Activated CD8-positive, alpha-beta memory T cell treated with anti-CD3 and anti-CD28 coated beads, Interleukin-2, amount 50 U/mL, for 48 hours (primary cell): ENCODE measurements at regions not wholly inside any gene's neighbourhood (a gene's known extent, or its start where the extent isn't known, plus 50 kb on each side); places are given as distances from the start of the nearest gene placed in this dataset.

Experiments
- DNase-seq: peaks from one replicate; pipeline ENCODE4 v3.0.0-alpha.2; 2020

DNA sequence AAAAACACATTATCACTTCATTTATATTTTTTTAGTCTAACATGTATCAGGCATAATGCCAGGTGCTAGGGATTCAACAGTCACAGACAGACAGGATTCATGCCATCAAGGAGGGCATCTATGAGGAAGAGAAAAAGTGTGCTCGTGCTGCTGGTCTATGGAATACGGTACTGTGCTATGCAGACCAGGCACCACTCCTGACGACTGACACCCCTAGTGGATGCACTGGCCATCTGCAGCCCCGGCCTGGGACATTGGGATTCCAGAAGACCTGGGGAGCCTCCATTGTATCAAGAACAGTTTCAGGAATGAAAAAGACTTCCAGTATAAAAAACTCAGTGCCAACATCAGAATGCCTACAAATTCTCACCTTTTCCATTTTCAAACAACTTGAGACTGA is 94.0 kb downstream of the KLF12 start:
- DNase-seq = no peak

- DNase-seq = no peak
These were observed 94.5 kb downstream of the KLF12 start for GRCh38 chr13:74039667-74040066.

DNA sequence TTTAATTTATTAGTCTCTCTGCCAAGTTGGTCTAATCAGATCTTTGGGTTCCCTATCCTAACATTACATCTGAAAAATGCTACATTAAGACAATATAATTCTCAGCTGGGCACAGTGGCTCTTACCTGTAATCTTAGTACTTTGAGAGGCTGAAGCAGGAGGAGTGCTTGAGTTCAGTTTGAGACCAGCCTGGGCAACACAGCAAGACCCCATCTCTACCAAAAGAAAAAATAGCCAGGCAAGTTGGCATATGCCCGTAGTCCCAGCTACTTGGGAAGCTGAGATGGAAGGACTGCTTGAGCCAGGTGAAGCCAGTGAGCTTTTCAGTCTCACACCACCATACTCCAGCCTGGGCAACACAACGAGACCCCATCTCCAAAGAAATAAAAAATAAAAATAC is 95.0 kb downstream of the KLF12 start:
- DNase-seq = no peak

DNA sequence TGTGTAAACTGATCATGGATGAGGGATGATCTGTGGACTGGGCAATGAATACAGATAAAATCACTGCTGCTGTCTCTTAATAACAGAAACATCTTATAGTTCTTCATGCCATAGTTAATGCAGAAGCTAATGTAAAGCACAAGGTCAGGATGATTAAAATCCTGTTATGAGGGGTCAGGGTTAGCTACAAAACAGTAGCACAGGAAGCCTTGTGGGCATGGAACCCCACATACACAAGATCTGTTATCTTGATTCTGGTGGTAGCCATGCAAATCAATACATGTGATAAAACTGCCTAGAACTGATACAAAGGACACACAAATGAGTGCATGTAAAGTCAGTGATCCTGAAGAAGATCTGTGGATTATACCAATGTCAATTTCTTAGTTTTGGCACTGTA is 96.4 kb downstream of the KLF12 start:
- no peak for DNase-seq

DNA sequence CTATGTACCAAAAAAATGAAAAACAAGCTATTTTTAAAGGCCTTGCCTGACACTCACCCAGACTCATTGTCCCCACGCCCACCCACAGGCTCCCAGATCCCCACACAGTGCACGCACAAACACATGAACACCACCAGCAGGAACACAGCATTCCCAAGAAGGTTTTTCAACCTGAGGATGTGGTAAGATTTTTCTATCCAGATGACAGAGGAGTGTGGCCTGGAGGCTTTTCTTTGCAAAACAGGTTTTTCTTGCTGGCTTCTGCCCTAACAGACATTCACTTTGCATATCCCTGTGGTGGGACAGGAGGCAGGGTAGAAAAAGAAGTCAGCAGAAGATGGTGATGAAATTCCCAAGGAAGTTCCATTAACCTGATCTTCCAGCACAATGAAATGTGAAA is 97.8 kb downstream of the KLF12 start:
- DNase-seq = no peak

- no peak for DNase-seq
These were observed 98.3 kb downstream of the KLF12 start for GRCh38 chr13:74035896-74036295.

GRCh38 chr13:74032325-74032724 is 101.9 kb downstream of the KLF12 start:
- DNase-seq = no peak

- DNase-seq = no peak
These were observed 106.9 kb downstream of the KLF12 start for GRCh38 chr13:74027161-74027779.

DNA sequence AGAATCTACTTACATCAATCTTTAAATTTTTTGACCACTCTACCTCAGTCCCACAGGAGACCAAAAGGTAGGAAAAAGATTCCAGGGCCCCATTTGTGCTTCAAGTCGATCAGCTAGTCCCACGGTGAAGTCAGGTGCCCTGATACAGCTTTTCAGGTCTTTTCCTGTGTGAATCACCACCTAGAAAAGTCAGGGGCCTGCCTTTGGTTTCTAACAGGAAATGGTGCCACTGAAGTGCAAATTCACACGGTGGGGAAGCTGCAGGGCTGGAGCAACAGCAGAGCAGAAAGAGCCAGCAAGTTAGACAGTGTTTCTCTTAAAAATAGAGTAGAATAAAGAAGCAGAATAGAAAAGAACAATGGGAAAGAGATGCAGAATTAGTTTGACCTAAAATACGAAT is 107.5 kb downstream of the KLF12 start:
- DNase-seq = peak; percentile 73

DNA sequence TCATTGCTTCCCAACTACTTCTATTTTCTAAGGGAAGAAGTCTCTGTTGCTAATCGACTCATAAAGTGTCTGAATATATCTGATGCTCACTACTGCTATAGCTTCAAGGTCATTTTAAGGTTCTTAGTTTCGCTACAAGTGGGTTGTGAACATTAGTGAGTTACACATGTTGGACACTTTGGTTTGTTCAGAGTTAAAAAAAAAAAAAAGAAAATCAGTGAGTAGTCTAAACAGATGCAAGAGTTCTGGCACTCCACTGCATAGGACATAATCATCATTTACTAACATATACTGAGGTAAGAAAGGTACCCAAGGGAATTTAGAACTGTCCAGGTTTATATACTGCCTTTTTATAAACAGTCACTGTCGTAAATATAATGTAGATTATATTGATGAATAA is 108.8 kb downstream of the KLF12 start:
- DNase-seq = no peak

- no peak for DNase-seq
These were observed 109.3 kb downstream of the KLF12 start for GRCh38 chr13:74024856-74025255.

DNA sequence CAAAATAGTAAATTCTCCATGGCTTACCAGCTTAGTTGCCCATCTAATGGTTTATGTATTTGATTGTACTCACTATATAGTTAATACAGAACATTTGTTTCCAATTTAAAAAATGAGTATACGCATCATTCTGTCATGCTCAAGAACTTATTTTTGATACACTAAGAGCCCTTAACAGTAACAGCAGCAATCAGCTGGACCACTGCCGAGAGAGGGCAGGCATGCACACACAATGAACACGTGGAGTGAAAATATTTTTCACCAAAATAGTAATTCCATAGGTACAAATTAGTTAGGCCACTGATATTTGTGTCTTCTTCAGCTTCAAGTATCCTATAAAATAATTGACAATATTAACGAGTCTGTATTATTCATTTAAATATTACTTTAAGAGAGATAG is 109.9 kb downstream of the KLF12 start:
- DNase-seq = no peak

- DNase-seq = no peak
These were observed 110.7 kb downstream of the KLF12 start for GRCh38 chr13:74023484-74023883.

GRCh38 chr13:74021505-74021904 is 112.7 kb downstream of the KLF12 start:
- no peak for DNase-seq

DNA sequence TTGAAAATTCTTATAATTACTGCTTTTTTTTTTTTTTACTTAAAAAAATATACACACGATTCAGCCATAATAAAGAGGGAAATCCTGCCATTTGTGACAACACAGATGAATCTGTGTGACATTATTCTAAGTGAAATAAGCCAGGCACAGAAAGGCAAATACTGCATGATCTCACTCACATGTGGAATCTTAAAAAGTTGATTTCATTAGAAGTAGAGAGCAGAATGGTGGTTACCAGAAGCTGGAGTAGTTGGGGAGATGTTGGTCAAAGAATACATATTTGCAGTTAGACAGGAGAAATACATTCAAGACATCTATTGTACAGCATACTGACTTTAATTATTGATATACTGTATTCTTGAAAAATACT is 116.2 kb downstream of the KLF12 start:
- DNase-seq = no peak

- no peak for DNase-seq
These were observed 116.7 kb downstream of the KLF12 start for GRCh38 chr13:74017301-74018061.

GRCh38 chr13:74015137-74015536 is 119.1 kb downstream of the KLF12 start:
- DNase-seq = no peak

GRCh38 chr13:74009100-74009668 is 125.0 kb downstream of the KLF12 start:
- no peak for DNase-seq

DNA sequence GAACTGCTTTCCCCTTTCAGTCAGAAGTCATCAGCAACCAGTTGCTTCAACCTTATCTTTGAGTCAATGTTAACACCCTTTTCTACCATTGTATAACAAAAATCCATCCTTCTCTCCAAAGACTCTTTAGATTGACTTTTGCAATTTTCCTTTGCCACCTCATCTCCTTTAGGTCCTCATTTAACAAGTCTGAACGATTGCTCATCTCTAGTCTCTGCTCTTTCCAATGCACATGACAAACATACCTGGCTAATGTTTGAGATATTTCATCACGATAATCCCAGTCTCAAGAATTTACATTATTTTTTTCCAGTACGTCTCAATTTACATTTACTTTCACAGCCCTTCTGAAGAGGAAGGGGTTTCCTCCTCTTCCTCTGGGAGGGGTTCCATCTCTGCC is 127.5 kb downstream of the KLF12 start:
- DNase-seq = no peak

DNA sequence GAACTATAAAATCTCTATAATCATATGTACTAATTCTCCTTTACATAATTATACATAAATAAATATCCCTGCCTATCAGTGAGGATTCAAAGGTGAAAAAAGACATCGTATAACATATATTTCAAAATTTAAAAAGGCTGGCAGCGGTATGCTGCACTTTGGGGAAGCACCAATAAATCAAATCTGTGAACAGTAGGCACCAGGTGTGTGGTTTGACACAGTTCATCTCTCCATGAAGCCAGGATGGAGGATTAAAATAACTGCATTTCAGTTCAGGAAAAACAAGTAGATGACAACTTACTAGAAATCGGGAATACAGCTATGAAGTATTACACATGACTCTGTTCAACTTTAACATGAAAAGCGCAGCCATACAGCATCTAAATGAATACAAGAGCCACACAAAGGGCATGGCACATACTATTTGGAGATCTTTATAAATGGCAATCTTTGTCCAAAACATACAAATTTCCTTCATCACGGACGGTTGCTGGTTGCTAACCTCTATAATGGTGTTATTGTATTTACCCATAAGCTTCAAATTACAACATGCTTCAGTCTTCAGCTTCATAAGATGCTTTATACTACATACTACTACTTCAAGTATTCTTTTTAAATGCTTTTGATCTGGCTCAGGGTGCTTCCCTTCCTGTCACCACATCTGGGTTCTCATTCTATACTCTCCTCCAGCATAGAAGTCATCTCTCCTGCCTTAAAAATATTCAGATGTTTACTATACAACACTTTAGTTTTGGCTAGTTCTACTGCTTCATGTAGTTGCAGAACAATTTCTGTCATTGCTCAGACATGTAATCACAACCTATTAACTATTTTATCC is 128.7 kb downstream of the KLF12 start:
- no peak for DNase-seq

DNA sequence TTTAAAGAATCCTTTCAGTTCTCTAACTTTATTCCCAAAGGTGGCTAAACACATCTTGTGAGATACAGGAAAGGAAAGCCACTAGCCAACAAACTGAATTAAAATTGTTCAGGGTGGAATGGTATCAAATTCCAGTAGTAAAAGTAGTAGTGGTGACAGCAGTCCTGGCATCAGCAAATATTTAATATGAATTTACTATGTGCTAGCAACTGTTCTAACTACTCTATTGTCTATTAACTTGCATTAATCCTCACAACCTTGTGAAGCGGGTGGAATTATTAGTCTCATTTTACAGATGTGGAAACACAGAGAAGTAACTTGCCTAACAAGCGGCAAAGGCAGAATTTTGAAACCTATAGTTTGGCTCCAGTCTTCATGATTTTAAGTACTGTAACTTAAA is 130.1 kb downstream of the KLF12 start:
- DNase-seq = no peak

GRCh38 chr13:74003374-74003773 is 130.8 kb downstream of the KLF12 start:
- no peak for DNase-seq

GRCh38 chr13:74000876-74001275 is 133.3 kb downstream of the KLF12 start:
- no peak for DNase-seq

- DNase-seq = no peak
These were observed 135.6 kb downstream of the KLF12 start for GRCh38 chr13:73998631-73999030.
